K562 (cell line): ENCODE measurements at regions not wholly inside any gene's neighbourhood (a gene's known extent, or its start where the extent isn't known, plus 50 kb on each side); places are given as distances from the start of the nearest gene placed in this dataset.

Source experiments
- ATAC-seq: fragments of 200-7000 bp; cut with Tn5 transposase; 3 replicates; pipeline ENCODE4 v1.9.1; 2020; ENCODE audit warnings: moderate library complexity
- BruUV-seq: library from RNA; stranded (reverse); fragments of 400-500 nt; replicated peaks from 2 replicates; lab custom pipeline; 2021; lab: Mats Ljungman, UMichigan
- CTCF ChIA-PET: fragments of 300-600 bp; formaldehyde crosslinking; extraction: SDS; loops from one replicate; lab custom pipeline; 2021; ENCODE audit warnings: low intra/inter-chr PET ratio; lab: Yijun Ruan, JAX
- POLR2A ChIA-PET: fragments of 300-600, 350-650 bp; sonication (Branson Sonifier 250); formaldehyde crosslinking; extraction: SDS; loops from one replicate; lab custom pipeline; 2021; ENCODE audit warnings: antibody characterized with exemption, inconsistent platforms; lab: Yijun Ruan, JAX
- DNase-seq, 4 experiments: peaks; one replicate each; pipeline versions ENCODE4 v3.0.0 to v3.0.0-alpha.2; 2011 to 2018; ENCODE audit warnings: low spot score in 3 of 4, mixed read lengths in 3 of 4; ENCODE audit errors: extremely low read depth in 1 of 4
- FAIRE-seq: peaks from 2 replicates; lab custom pipeline; 2011; peaks lifted over from hg19 to GRCh38; lab: Jason Lieb, UNC
- H2AFZ ChIP-seq: 2 replicates; pipeline ENCODE4 v1.6.0; 2011; ENCODE audit warnings: low read depth, low read length, control low read depth, inconsistent platforms
- H3K27ac ChIP-seq: fragments of 200-600 bp; 3 replicates; pipeline ENCODE4 v1.8.0; 2011; ENCODE audit warnings: low read depth, mild to moderate bottlenecking, control low read depth, inconsistent platforms, low read length, moderate library complexity, mixed read lengths; ENCODE audit errors: extremely low read depth
- H3K27me3 ChIP-seq, 2 experiments: fragments of 300-600 bp in 1 of 2; 2 replicates in 1 of 2; 3 replicates in 1 of 2; pipeline versions ENCODE4 v1.6.0 to v1.8.0; 2011; ENCODE audit warnings: inconsistent platforms in 2 of 2, low read length in 2 of 2, mild to moderate bottlenecking in 1 of 2, mixed read lengths in 1 of 2, moderate library complexity in 1 of 2; ENCODE audit not compliant: control insufficient read depth in 2 of 2, insufficient read depth in 2 of 2
- H3K36me3 ChIP-seq: fragments of 300-600 bp; 3 replicates; pipeline ENCODE4 v1.8.0; 2011; ENCODE audit warnings: mild to moderate bottlenecking, low read length, inconsistent platforms; ENCODE audit not compliant: control insufficient read depth, insufficient read depth
- H3K4me1 ChIP-seq, 2 experiments: fragments of 200-600 bp in 1 of 2; replicated peaks in 1 of 2; 2 replicates in 1 of 2; 3 replicates in 1 of 2; pipeline versions ENCODE4 v1.5.1 to v1.8.0; 2011; ENCODE audit warnings: inconsistent platforms in 2 of 2, low read length in 2 of 2, mild to moderate bottlenecking in 1 of 2, mixed read lengths in 1 of 2, moderate library complexity in 1 of 2; ENCODE audit not compliant: control insufficient read depth in 2 of 2, insufficient read depth in 2 of 2
- H3K4me2 ChIP-seq: 2 replicates; pipeline ENCODE4 v1.6.1; 2011; ENCODE audit warnings: low read length, control low read depth, inconsistent platforms, mixed read lengths; ENCODE audit not compliant: insufficient read depth
- H3K4me3 ChIP-seq: fragments of 200-600 bp; sonication (generic), shearing (Covaris generic); 2 replicates; pipeline ENCODE4 v1.5.1; 2016; ENCODE audit warnings: control low read depth, inconsistent platforms
- H3K79me2 ChIP-seq: fragments of 200-600 bp; 3 replicates; pipeline ENCODE4 v1.8.0; 2011; ENCODE audit warnings: low read length, inconsistent platforms; ENCODE audit not compliant: control insufficient read depth, insufficient read depth
- H3K9ac ChIP-seq, 2 experiments: 2 replicates each; pipeline versions ENCODE4 v1.6.0 to v1.6.1; 2011; ENCODE audit warnings: low read depth in 2 of 2, low read length in 2 of 2, control low read depth in 1 of 2, inconsistent platforms in 1 of 2, mild to moderate bottlenecking in 1 of 2, mixed read lengths in 1 of 2; ENCODE audit not compliant: insufficient read depth in 1 of 2
- H3K9me1 ChIP-seq: one replicate; pipeline ENCODE4 v1.6.0; 2011; ENCODE audit warnings: inconsistent platforms, mild to moderate bottlenecking, low read length, moderate library complexity; ENCODE audit not compliant: control insufficient read depth, insufficient read depth
- H3K9me3 ChIP-seq: replicated peaks from 2 replicates; pipeline ENCODE4 v1.5.1; 2011; ENCODE audit warnings: low read depth, low read length, inconsistent platforms; ENCODE audit not compliant: control insufficient read depth, insufficient read depth
- H4K20me1 ChIP-seq: replicated peaks from 2 replicates; pipeline ENCODE4 v1.6.1; 2011; ENCODE audit warnings: low read length, inconsistent platforms, mixed read lengths; ENCODE audit not compliant: control insufficient read depth, insufficient read depth
- CBX1 ChIP-seq: sonication (generic); IDR thresholded peaks from 2 replicates; pipeline ENCODE4 v1.6.1; 2016; ENCODE audit warnings: antibody characterized with exemption, low read depth, mild to moderate bottlenecking
- ELK3 ChIP-seq: fragments of 450-650 bp; formaldehyde crosslinking; IDR thresholded peaks from 2 replicates; pipeline ENCODE4 v1.4.0; 2020; ENCODE audit warnings: mild to moderate bottlenecking
- ERF ChIP-seq: fragments of 450-650 bp; formaldehyde crosslinking; IDR thresholded peaks from 2 replicates; pipeline ENCODE4 v1.4.0; 2020; ENCODE audit warnings: mild to moderate bottlenecking, mixed read lengths
- HINFP ChIP-seq: fragments of 450-650 bp; conservative IDR thresholded peaks from 2 replicates; pipeline ENCODE4 v1.6.1; 2016; ENCODE audit warnings: missing genetic modification characterization, low read depth, mild to moderate bottlenecking, control low read depth, missing compliant biosample characterization
- ILK ChIP-seq: fragments of 450-650 bp; IDR thresholded peaks from 2 replicates; pipeline ENCODE4 v1.6.1; 2016; ENCODE audit warnings: missing genetic modification characterization, low read depth, mild to moderate bottlenecking, missing compliant biosample characterization, moderate library complexity, borderline replicate concordance
- KDM2B ChIP-seq: fragments of 250-450 bp; sonication (Bioruptor Pico); IDR thresholded peaks from 2 replicates; pipeline ENCODE4 v1.8.0; 2021; ENCODE audit warnings: mild to moderate bottlenecking, moderate library complexity
- MEF2D ChIP-seq: conservative IDR thresholded peaks from 2 replicates; pipeline ENCODE4 v1.6.1; 2016; ENCODE audit warnings: low read depth, missing genetic modification characterization, missing compliant biosample characterization
- MIER1 ChIP-seq: fragments of 450-650 bp; IDR thresholded peaks from 2 replicates; pipeline ENCODE4 v1.6.1; 2016; ENCODE audit warnings: antibody characterized with exemption, mild to moderate bottlenecking, low read depth
- NKRF ChIP-seq: fragments of 450-650 bp; IDR thresholded peaks from 2 replicates; pipeline ENCODE4 v1.6.1; 2016; ENCODE audit warnings: borderline replicate concordance
- PTTG1 ChIP-seq: fragments of 450-650 bp; IDR thresholded peaks from 2 replicates; pipeline ENCODE4 v1.6.1; 2016; ENCODE audit warnings: low read depth, mild to moderate bottlenecking, missing genetic modification characterization, missing compliant biosample characterization
- RBM34 ChIP-seq: fragments of 200-400 bp; formaldehyde crosslinking; IDR thresholded peaks from 2 replicates; pipeline ENCODE4 v1.6.1; 2018; ENCODE audit warnings: low read length, borderline replicate concordance; ENCODE audit not compliant: insufficient read depth
- SAFB ChIP-seq: fragments of 200-400 bp; formaldehyde crosslinking; IDR thresholded peaks from 2 replicates; pipeline ENCODE4 v1.6.1; 2017; ENCODE audit warnings: low read depth, low read length, borderline replicate concordance
- TEAD4 ChIP-seq, 2 experiments: sonication (generic) in 1 of 2; formaldehyde crosslinking in 1 of 2; IDR thresholded peaks; 2 replicates each; pipeline versions ENCODE4 v1.6.1 to v1.8.0; 2012 to 2022; ENCODE audit warnings: borderline replicate concordance in 1 of 2, inconsistent platforms in 1 of 2, low read length in 1 of 2, mild to moderate bottlenecking in 1 of 2, missing genetic modification reagents in 1 of 2
- XRCC4 ChIP-seq: IDR thresholded peaks from one replicate; pipeline ENCODE4 v1.6.1; 2011; ENCODE audit not compliant: insufficient read depth, insufficient read length; ENCODE audit errors: extremely low read depth
- ZNF143 ChIP-seq: sonication (generic); formaldehyde crosslinking; IDR thresholded peaks from 2 replicates; pipeline ENCODE4 v1.9.0; 2022; ENCODE audit warnings: mild to moderate bottlenecking, missing genetic modification reagents
- ZNF384 ChIP-seq: IDR thresholded peaks from 2 replicates; pipeline ENCODE4 v1.6.1; 2012; ENCODE audit warnings: low read depth, low read length, improper control_type of control experiment
- ZNF655 ChIP-seq: fragments of 250-450 bp; sonication (Bioruptor Pico); IDR thresholded peaks from 2 replicates; pipeline ENCODE4 v1.5.0; 2021
- WGBS: fragments of 100-300 bp; shearing (Covaris generic); methylation state at CpG from one replicate; pipeline ENCODE4 v1.1.6; 2016; ENCODE audit warnings: low coverage, mixed read lengths; ENCODE audit not compliant: insufficient coverage; ENCODE audit errors: missing lambda C conversion rate; 5-methylcytosine and 5-hydroxymethylcytosine counted together
- in situ Hi-C: fragments of 300-500 bp; cut with MboI; formaldehyde crosslinking; loops from 4 replicates; pipeline ENCODE4 v1.15.0; 2018; ENCODE audit warnings: inconsistent platforms, mixed read lengths
- intact Hi-C: fragments of 100-400 bp; cut with micrococcal nuclease; formaldehyde crosslinking; loops from 2 replicates; pipeline ENCODE4 v1.14.2; 2022

DNA sequence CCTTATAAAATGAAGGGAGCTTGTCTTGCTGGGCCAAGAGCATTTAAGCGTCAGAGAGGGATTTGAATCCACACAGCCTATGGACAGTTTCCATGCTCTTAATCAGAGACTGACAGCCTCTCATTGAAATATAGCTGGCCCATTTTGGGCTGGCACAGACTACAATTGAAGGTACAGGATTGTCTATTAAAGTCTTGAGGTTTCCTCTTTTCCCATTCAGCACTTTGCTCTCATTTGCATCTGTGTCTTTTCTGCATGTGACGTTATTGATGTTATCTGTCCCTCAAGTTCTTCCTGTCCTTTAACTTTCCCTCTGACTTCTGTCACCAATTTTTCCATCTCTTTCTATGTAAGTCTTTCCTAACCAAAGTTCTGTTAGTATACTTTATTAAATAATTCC is 133.3 kb upstream of the SFRP2 start:
- no peaks in the 10 kb centered on the region for H3K27me3 ChIP-seq
- no peak overlapping the region for H2AFZ ChIP-seq
- H3K4me1 ChIP-seq = no peaks in the 10 kb centered on the region
- in situ Hi-C loops (no loop called here), intact Hi-C loops (no loop called here)
- ChIA-PET POLR2A (no interaction called here), CTCF (no interaction called here)
- H3K4me3 ChIP-seq = no peak overlapping the region
- no peaks in the 10 kb centered on the region for H3K36me3 ChIP-seq
- H3K27ac ChIP-seq = no peak overlapping the region
- FAIRE-seq = no peak
- H3K4me2 ChIP-seq = no peak overlapping the region
- no TSS peak for BruUV-seq
- WGBS = 0% methylated on average over 2 of the region's 2 CpGs
- H3K9me3 ChIP-seq = no peaks in the 10 kb centered on the region
- no peaks in the 10 kb centered on the region for H3K9me1 ChIP-seq
- H3K79me2 ChIP-seq = no peaks in the 10 kb centered on the region
- ATAC-seq = no peak
- H4K20me1 ChIP-seq = no peaks in the 10 kb centered on the region
- no peak overlapping the region for H3K9ac ChIP-seq
- no peak for DNase-seq
- TF ChIP-seq ZNF655 (CRISPR knock-in tag) (no peak), ILK (no peak), SAFB (no peak), RBM34 (no peak), PTTG1 (tag) (no peak), KDM2B (CRISPR knock-in tag) (no peak), CBX1 (no peak), MIER1 (no peak), ERF (CRISPR knock-in tag) (no peak), ZNF143 (no peak), MEF2D (tag) (no peak), HINFP (tag) (no peak), ZNF384 (no peak), TEAD4 (IDR thresholded peaks at IDR 0.05; ENCODE audit: low read length) (no peak), TEAD4 (CRISPR knock-in tag; IDR thresholded peaks at IDR 0.05; ENCODE audit: borderline replicate concordance) (no peak), NKRF (no peak), XRCC4 (no peak), ELK3 (no peak)
